Tibial nerve (tissue), 4 donors: ENCODE measurements at regions not wholly inside any gene's neighbourhood (a gene's known extent, or its start where the extent isn't known, plus 50 kb on each side); places are given as distances from the start of the nearest gene placed in this dataset.

Source experiments
- DNase-seq, 2 donors: peaks; one replicate each; pipeline ENCODE4 v3.0.0-alpha.2; 2019; ENCODE audit warnings: low spot score in 2 of 2
- H3K27ac ChIP-seq, 4 donors: fragments of 200-600 bp; sonication (generic) in 3 of 4; one replicate each; pipeline ENCODE4 v1.5.1; 2017 to 2019; ENCODE audit warnings: mild to moderate bottlenecking in 1 of 4
- H3K27me3 ChIP-seq, 2 donors: fragments of 200-600 bp; sonication (generic) in 1 of 2; one replicate each; pipeline versions ENCODE4 v1.5.1 to v1.6.0; 2017 to 2019
- H3K36me3 ChIP-seq, 3 donors: fragments of 200-600 bp; sonication (generic); one replicate each; pipeline ENCODE4 v1.5.1; 2018 to 2019
- H3K4me1 ChIP-seq, 4 donors: fragments of 200-600 bp; sonication (generic) in 3 of 4; one replicate each; pipeline ENCODE4 v1.5.1; 2017 to 2019
- H3K4me3 ChIP-seq, 4 donors: fragments of 200-600 bp; sonication (generic) in 3 of 4; one replicate each; pipeline ENCODE4 v1.5.1; 2017 to 2019; ENCODE audit warnings: mild to moderate bottlenecking in 1 of 4, moderate library complexity in 1 of 4
- H3K9me3 ChIP-seq, 4 donors: fragments of 200-600 bp; sonication (generic) in 3 of 4; one replicate each; pipeline ENCODE4 v1.5.1; 2017 to 2019
- EP300 ChIP-seq, 2 donors: sonication (generic); formaldehyde crosslinking; IDR thresholded peaks; one replicate each; pipeline ENCODE4 v1.6.1; 2017; ENCODE audit warnings: antibody characterized with exemption in 2 of 2, mild to moderate bottlenecking in 1 of 2
- POLR2A ChIP-seq, 2 donors: fragments of 450-650 bp; IDR thresholded peaks; one replicate each; pipeline ENCODE4 v1.6.1; 2017; ENCODE audit warnings: antibody characterized with exemption in 2 of 2, mild to moderate bottlenecking in 2 of 2, moderate library complexity in 2 of 2
- WGBS, 2 donors: methylation state at CpG; one replicate each; pipeline ENCODE4 v1.1.5; 2018; 5-methylcytosine and 5-hydroxymethylcytosine counted together
- TF ChIP-seq, protein P1 (sequence below), 5 experiments: fragments of 200-600 bp in 3 of 5; fragments of 450-650 bp in 2 of 5; sonication (generic) in 3 of 5; IDR thresholded peaks; one replicate each; pipeline ENCODE4 v1.5.1; 2016 to 2019; ENCODE audit warnings: antibody characterized with exemption in 5 of 5, mild to moderate bottlenecking in 3 of 5, moderate library complexity in 2 of 5

DNA sequence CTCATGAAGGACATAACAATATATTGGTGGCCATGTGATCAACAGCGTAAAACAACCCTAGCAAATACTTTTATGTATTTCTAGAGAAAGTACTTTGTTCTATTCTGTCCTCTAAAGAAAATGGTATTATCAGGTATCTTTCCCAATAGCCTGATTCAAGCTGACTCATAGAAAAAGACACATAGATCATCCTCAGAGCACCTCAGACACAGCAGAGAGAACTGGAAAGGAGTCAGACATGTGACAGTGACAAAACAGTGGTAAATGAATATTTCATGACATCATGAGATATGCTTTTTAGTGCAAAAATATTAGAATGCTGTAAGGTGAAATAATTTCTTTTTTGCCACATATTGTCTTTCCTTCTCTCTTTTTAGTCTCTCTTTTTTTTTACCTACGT lies 1355.0 kb upstream of the MAP3K7 start:
- peaks cover 0 to 12% (median 0%) of the 10 kb centered on the region in 4 donors for H3K9me3 ChIP-seq
- TF ChIP-seq, protein P1, sequence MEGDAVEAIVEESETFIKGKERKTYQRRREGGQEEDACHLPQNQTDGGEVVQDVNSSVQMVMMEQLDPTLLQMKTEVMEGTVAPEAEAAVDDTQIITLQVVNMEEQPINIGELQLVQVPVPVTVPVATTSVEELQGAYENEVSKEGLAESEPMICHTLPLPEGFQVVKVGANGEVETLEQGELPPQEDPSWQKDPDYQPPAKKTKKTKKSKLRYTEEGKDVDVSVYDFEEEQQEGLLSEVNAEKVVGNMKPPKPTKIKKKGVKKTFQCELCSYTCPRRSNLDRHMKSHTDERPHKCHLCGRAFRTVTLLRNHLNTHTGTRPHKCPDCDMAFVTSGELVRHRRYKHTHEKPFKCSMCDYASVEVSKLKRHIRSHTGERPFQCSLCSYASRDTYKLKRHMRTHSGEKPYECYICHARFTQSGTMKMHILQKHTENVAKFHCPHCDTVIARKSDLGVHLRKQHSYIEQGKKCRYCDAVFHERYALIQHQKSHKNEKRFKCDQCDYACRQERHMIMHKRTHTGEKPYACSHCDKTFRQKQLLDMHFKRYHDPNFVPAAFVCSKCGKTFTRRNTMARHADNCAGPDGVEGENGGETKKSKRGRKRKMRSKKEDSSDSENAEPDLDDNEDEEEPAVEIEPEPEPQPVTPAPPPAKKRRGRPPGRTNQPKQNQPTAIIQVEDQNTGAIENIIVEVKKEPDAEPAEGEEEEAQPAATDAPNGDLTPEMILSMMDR (IDR thresholded peaks at IDR 0.05): no peak
- TF ChIP-seq POLR2A (IDR thresholded peaks at IDR 0.05) (no peak), EP300 (IDR thresholded peaks at IDR 0.05) (no peak)
- H3K36me3 ChIP-seq: no peaks in the 10 kb centered on the region
- no peak overlapping the region for H3K27ac ChIP-seq
- no peak overlapping the region for H3K4me3 ChIP-seq
- 90% methylated on average over 2 of the region's 2 CpGs for WGBS, 2 donors
- no peaks in the 10 kb centered on the region for H3K4me1 ChIP-seq
- no peaks in the 10 kb centered on the region for H3K27me3 ChIP-seq
- DNase-seq: no peak

DNA sequence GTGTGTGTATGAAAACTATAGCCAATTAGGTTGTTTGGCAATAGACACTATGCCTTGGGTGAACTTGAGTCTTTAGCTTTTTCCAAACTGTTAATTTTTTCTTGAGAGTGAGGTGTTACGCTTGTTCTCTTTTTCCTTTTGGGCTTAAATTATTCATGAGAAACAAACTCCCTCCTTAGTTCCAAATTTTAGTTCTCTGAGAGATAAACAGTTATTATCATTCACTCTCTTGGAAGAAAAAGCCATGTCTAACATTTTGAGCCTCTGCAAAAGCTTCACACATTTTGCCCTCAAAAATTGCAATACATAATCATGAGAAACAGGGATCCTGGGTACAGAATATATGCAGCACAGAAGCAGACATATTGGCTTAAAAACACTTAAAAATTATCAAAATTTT lies 1353.9 kb upstream of the MAP3K7 start:
- Histone ChIP-seq H3K9me3 (peaks cover 0 to 5% (median 0%) of the 10 kb centered on the region in 4 donors), H3K4me1 (no peaks in the 10 kb centered on the region), H3K4me3 (no peak overlapping the region), H3K27me3 (no peaks in the 10 kb centered on the region), H3K27ac (no peak overlapping the region), H3K36me3 (no peaks in the 10 kb centered on the region)
- 89 to 100% methylated on average over 1 of the region's 1 CpG for WGBS, 2 donors
- TF ChIP-seq POLR2A (IDR thresholded peaks at IDR 0.05): no peak
- TF ChIP-seq, protein P1 (IDR thresholded peaks at IDR 0.05): no peak
- TF ChIP-seq EP300 (IDR thresholded peaks at IDR 0.05): no peak
- no peak for DNase-seq

DNA sequence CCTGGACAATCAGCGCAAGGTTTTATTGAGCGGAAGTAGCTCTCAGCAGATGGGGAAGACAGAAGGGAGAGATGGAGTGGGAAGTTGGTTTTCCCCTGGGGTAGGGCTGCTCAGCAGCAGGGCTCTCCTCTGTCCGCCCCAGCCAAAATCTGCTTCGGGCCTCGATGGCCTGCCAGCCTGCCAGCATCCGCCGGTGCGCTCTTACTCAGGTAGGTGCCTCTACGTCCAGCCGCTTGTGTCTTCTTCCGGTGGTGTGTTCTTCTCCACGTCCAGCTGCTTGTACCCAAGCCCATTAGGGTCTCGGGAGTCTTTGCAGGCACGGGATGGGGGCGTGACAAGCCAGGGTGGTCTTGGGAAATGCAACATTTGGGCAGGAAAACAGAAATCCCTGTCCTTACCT lies 1340.0 kb upstream of the MAP3K7 start:
- Histone ChIP-seq H3K27ac (no peak overlapping the region), H3K4me1 (no peaks in the 10 kb centered on the region), H3K9me3 (peaks cover 0 to 3% (median 0%) of the 10 kb centered on the region in 4 donors), H3K27me3 (no peaks in the 10 kb centered on the region), H3K36me3 (no peaks in the 10 kb centered on the region), H3K4me3 (no peak overlapping the region)
- 92 to 95% methylated on average over 15 of the region's 15 CpGs for WGBS, 2 donors
- TF ChIP-seq, protein P1 (IDR thresholded peaks at IDR 0.05): no peak
- no peak for TF ChIP-seq EP300 (IDR thresholded peaks at IDR 0.05)
- DNase-seq: no peak

DNA sequence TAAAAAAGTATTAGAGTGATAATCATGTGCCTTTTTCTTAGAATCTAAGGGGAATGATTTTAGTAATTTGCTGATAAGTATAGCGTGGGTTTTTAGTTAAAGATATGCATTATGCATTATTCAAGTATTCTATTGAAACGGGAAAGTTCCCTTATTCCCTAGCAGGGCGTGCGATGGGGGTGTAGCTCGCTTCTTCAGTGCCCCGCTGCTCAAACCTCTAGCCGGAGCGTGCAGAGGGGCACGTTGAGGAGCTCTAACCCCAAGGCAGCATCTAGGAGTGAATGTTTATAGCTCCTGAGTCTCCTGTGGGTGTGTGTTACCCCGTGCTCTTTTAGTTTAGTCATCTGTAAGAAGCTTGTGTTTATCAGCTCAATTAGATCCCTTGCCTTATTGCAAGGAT lies 1339.5 kb upstream of the MAP3K7 start:
- 85 to 87% methylated on average over 10 of the region's 10 CpGs for WGBS, 2 donors
- no peak overlapping the region for H3K4me3 ChIP-seq
- TF ChIP-seq EP300 (IDR thresholded peaks at IDR 0.05) (no peak), POLR2A (IDR thresholded peaks at IDR 0.05) (no peak)
- TF ChIP-seq, protein P1 (IDR thresholded peaks at IDR 0.05): no peak

DNA sequence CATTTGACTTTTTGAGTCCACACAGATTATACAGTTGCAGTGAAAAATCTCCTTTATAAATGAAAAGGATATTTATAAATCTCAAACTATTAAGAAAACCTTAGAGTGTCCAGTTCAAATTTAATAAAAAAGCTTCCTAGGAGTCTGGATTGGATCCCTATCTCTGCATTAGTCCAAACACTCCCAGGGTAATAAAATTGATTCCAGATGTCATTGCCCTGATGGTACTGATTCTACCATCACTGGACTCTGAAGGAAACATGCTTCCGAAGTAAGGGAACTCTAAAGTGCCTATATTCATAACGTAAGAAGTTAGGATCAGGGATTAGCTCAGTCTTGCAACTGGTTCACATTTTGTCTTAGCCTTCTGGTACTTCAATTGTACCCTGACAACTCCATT lies 1325.1 kb upstream of the MAP3K7 start:
- 79 to 83% methylated on average over 2 of the region's 2 CpGs for WGBS, 2 donors
- no peaks in the 10 kb centered on the region for H3K36me3 ChIP-seq
- H3K27me3 ChIP-seq: no peaks in the 10 kb centered on the region
- no peak for DNase-seq
- TF ChIP-seq, protein P1 (IDR thresholded peaks at IDR 0.05): no peak
- TF ChIP-seq EP300 (IDR thresholded peaks at IDR 0.05): no peak
- TF ChIP-seq POLR2A (IDR thresholded peaks at IDR 0.05): no peak
- H3K27ac ChIP-seq: no peak overlapping the region
- peaks cover 0 to 7% (median 0%) of the 10 kb centered on the region in 4 donors for H3K9me3 ChIP-seq
- H3K4me3 ChIP-seq: no peak overlapping the region
- H3K4me1 ChIP-seq: no peaks in the 10 kb centered on the region

More for the DNA sequence above, 1339.5 kb upstream of the MAP3K7 start:
- Histone ChIP-seq H3K9me3 (peaks cover 0 to 3% (median 0%) of the 10 kb centered on the region in 4 donors), H3K27me3 (no peaks in the 10 kb centered on the region), H3K27ac (no peak overlapping the region), H3K4me1 (no peaks in the 10 kb centered on the region), H3K36me3 (no peaks in the 10 kb centered on the region)
- no peak for DNase-seq
